HepG2 (cell line): ENCODE measurements at regions not wholly inside any gene's neighbourhood (a gene's known extent, or its start where the extent isn't known, plus 50 kb on each side); places are given as distances from the start of the nearest gene placed in this dataset.

Experiments used
- ATAC-seq: fragments of 200-7000 bp; cut with Tn5 transposase; 3 replicates; pipeline ENCODE4 v1.9.1; 2020; ENCODE audit warnings: mild to moderate bottlenecking, moderate library complexity
- BruUV-seq: library from RNA; stranded (reverse); fragments of 400-500 nt; replicated peaks from 2 replicates; lab custom pipeline; 2021; lab: Mats Ljungman, UMichigan
- CTCF ChIA-PET: fragments of 300-600 bp; formaldehyde crosslinking; extraction: SDS; loops from one replicate; lab custom pipeline; 2021; ENCODE audit warnings: low total read pairs, inconsistent platforms, low intra/inter-chr PET ratio; lab: Yijun Ruan, JAX
- POLR2A ChIA-PET: fragments of 350-600 bp; sonication (Branson Sonifier 250); formaldehyde crosslinking; loops from one replicate; lab custom pipeline; 2020; ENCODE audit warnings: antibody characterized with exemption, inconsistent platforms; lab: Yijun Ruan, JAX
- DNase-seq: peaks from one replicate; pipeline ENCODE4 v3.0.0-alpha.2; 2015; ENCODE audit warnings: low spot score
- FAIRE-seq: peaks from 3 replicates; lab custom pipeline; 2011; peaks lifted over from hg19 to GRCh38; lab: Jason Lieb, UNC
- H2AFZ ChIP-seq: one replicate; pipeline ENCODE4 v1.6.1; 2011; ENCODE audit warnings: low read length, inconsistent platforms
- H3K27ac ChIP-seq: fragments of 300-600 bp; 3 replicates; pipeline ENCODE4 v1.8.0; 2011; ENCODE audit warnings: mixed run types, mild to moderate bottlenecking, mixed read lengths, low read length, inconsistent platforms; ENCODE audit not compliant: insufficient read depth; ENCODE audit errors: extremely low read length
- H3K27me3 ChIP-seq, 2 experiments: fragments of 200-600 bp in 1 of 2; 2 replicates in 1 of 2; 3 replicates in 1 of 2; pipeline versions ENCODE4 v1.6.0 to v1.8.0; 2011; ENCODE audit warnings: low read length in 2 of 2, mild to moderate bottlenecking in 2 of 2, moderate library complexity in 2 of 2, inconsistent platforms in 1 of 2; ENCODE audit not compliant: insufficient read depth in 2 of 2, control insufficient read depth in 1 of 2
- H3K36me3 ChIP-seq, 2 experiments: fragments of 200-600 bp in 1 of 2; replicated peaks in 1 of 2; 2 replicates in 1 of 2; 3 replicates in 1 of 2; pipeline versions ENCODE4 v1.5.1 to v1.8.0; 2011; ENCODE audit warnings: low read length in 2 of 2, inconsistent platforms in 1 of 2; ENCODE audit not compliant: insufficient read depth in 2 of 2, control insufficient read depth in 1 of 2
- H3K4me1 ChIP-seq: 2 replicates; pipeline ENCODE4 v1.5.1; 2012; ENCODE audit warnings: low read length, inconsistent platforms; ENCODE audit not compliant: insufficient read depth
- H3K4me2 ChIP-seq: 2 replicates; pipeline ENCODE4 v1.6.0; 2011; ENCODE audit warnings: low read depth, low read length, inconsistent platforms
- H3K4me3 ChIP-seq, 3 experiments: fragments of 200-600 bp in 1 of 3; sonication (generic), shearing (Covaris generic) in 1 of 3; replicated peaks in 1 of 3; 2 replicates each; pipeline ENCODE4 v1.5.1; 2011 to 2016; ENCODE audit warnings: low read length in 3 of 3, inconsistent platforms in 2 of 3, low read depth in 2 of 3, mild to moderate bottlenecking in 2 of 3, control low read depth in 1 of 3, mixed read lengths in 1 of 3; ENCODE audit not compliant: insufficient read depth in 1 of 3
- H3K79me2 ChIP-seq: one replicate; pipeline ENCODE4 v1.6.1; 2011; ENCODE audit warnings: low read length, inconsistent platforms; ENCODE audit not compliant: insufficient read depth
- H3K9ac ChIP-seq: 2 replicates; pipeline ENCODE4 v1.6.0; 2011; ENCODE audit warnings: mild to moderate bottlenecking, low read depth, low read length, inconsistent platforms; ENCODE audit not compliant: insufficient read depth
- H3K9me3 ChIP-seq: 2 replicates; pipeline ENCODE4 v1.5.1; 2012; ENCODE audit warnings: mild to moderate bottlenecking, low read length
- H4K20me1 ChIP-seq: 2 replicates; pipeline ENCODE4 v1.6.0; 2011; ENCODE audit warnings: inconsistent platforms, mild to moderate bottlenecking, low read length, moderate library complexity; ENCODE audit not compliant: insufficient read depth
- ATF1 ChIP-seq: IDR thresholded peaks from 2 replicates; pipeline ENCODE4 v1.6.1; 2016; ENCODE audit warnings: mild to moderate bottlenecking, control low read depth
- HIVEP1 ChIP-seq: sonication (generic); formaldehyde crosslinking; IDR thresholded peaks from 2 replicates; pipeline ENCODE4 v1.4.0; 2020; ENCODE audit warnings: mild to moderate bottlenecking, missing genetic modification reagents
- MTF1 ChIP-seq: sonication (generic); formaldehyde crosslinking; IDR thresholded peaks from 2 replicates; pipeline ENCODE4 v1.5.0; 2020; ENCODE audit warnings: missing genetic modification reagents
- REPIN1 ChIP-seq: sonication (generic); formaldehyde crosslinking; IDR thresholded peaks from 2 replicates; pipeline ENCODE4 v1.8.0; 2022; ENCODE audit warnings: missing genetic modification reagents, low read depth, mild to moderate bottlenecking, borderline replicate concordance
- TIGD3 ChIP-seq: sonication (generic); formaldehyde crosslinking; IDR thresholded peaks from 2 replicates; pipeline ENCODE4 v1.5.1; 2020; ENCODE audit warnings: mild to moderate bottlenecking, missing genetic modification reagents, borderline replicate concordance
- ZNF232 ChIP-seq: sonication (generic); formaldehyde crosslinking; IDR thresholded peaks from 2 replicates; pipeline ENCODE4 v1.4.0; 2020; ENCODE audit warnings: missing genetic modification reagents, borderline replicate concordance
- ZNF276 ChIP-seq: sonication (generic); formaldehyde crosslinking; IDR thresholded peaks from 2 replicates; pipeline ENCODE4 v1.4.0; 2020; ENCODE audit warnings: mild to moderate bottlenecking, low read depth, missing genetic modification reagents
- ZNF567 ChIP-seq: sonication (generic); formaldehyde crosslinking; IDR thresholded peaks from 2 replicates; pipeline ENCODE4 v1.8.1; 2023; ENCODE audit warnings: mild to moderate bottlenecking, missing genetic modification reagents, borderline replicate concordance
- ZZZ3 ChIP-seq: sonication (generic); formaldehyde crosslinking; IDR thresholded peaks from 2 replicates; pipeline ENCODE4 v1.4.0; 2020; ENCODE audit warnings: missing genetic modification reagents, mild to moderate bottlenecking, borderline replicate concordance
- WGBS: methylation state at CpG from one replicate; pipeline ENCODE4 v1.1.6; 2017; ENCODE audit warnings: low lambda C conversion rate; 5-methylcytosine and 5-hydroxymethylcytosine counted together
- in situ Hi-C: cut with HindIII; loops from 2 replicates; pipeline ENCODE4 v1.10.0; 2017; ENCODE audit warnings: low pct_unique_long_range_greater_than_20kb; ENCODE audit not compliant: extremely low pct_ligation_motif_present
- intact Hi-C: fragments of 100-400 bp; cut with micrococcal nuclease; formaldehyde crosslinking; loops from one replicate; pipeline ENCODE4 v1.10.0; 2022; ENCODE audit not compliant: unreplicated experiment

- Histone ChIP-seq H3K9ac (no peak overlapping the region), H3K27me3 (no peaks in the 10 kb centered on the region), H3K36me3 (no peaks in the 10 kb centered on the region), H3K4me1 (no peaks in the 10 kb centered on the region), H3K79me2 (no peaks in the 10 kb centered on the region), H3K4me2 (no peak overlapping the region), H3K4me3 (no peak overlapping the region), H2AFZ (no peak overlapping the region), H3K27ac (no peak overlapping the region), H3K9me3 (peaks cover 6% of the 10 kb centered on the region; the same call in 1 of the 2 replicates), H4K20me1 (no peaks in the 10 kb centered on the region)
- ChIA-PET CTCF (no interaction called here), POLR2A (no interaction called here)
- BruUV-seq = no TSS peak
- intact Hi-C loops = no loop called here
- TF ChIP-seq ZZZ3 (CRISPR knock-in tag) (no peak), HIVEP1 (CRISPR knock-in tag) (no peak), TIGD3 (CRISPR knock-in tag) (no peak), REPIN1 (CRISPR knock-in tag) (no peak), MTF1 (CRISPR knock-in tag) (no peak), ZNF232 (no peak), ZNF567 (CRISPR knock-in tag) (no peak), ZNF276 (CRISPR knock-in tag) (no peak), ATF1 (no peak)
- in situ Hi-C loops = no loop called here
- ATAC-seq = no peak
- no peak for FAIRE-seq
- 23% methylated on average over 4 of the region's 4 CpGs for WGBS
- no peak for DNase-seq
These were observed 348.7 kb upstream of the CDH20 start for GRCh38 chr18:60984510-60984909.
